Suprapubic skin (tissue), 4 donors: ENCODE measurements at regions not wholly inside any gene's neighbourhood (a gene's known extent, or its start where the extent isn't known, plus 50 kb on each side); places are given as distances from the start of the nearest gene placed in this dataset.

Source experiments
- DNase-seq, 2 donors: peaks; one replicate each; pipeline ENCODE4 v3.0.0-alpha.2; 2019; ENCODE audit warnings: low spot score in 2 of 2
- H3K27ac ChIP-seq: fragments of 200-600 bp; sonication (generic); one replicate; pipeline ENCODE4 v1.5.1; 2019
- H3K27me3 ChIP-seq: fragments of 200-600 bp; sonication (generic); one replicate; pipeline ENCODE4 v1.5.1; 2019
- H3K36me3 ChIP-seq: fragments of 200-600 bp; sonication (generic); one replicate; pipeline ENCODE4 v1.5.1; 2019
- H3K4me1 ChIP-seq: fragments of 200-600 bp; sonication (generic); one replicate; pipeline ENCODE4 v1.5.1; 2019
- H3K4me3 ChIP-seq: fragments of 200-600 bp; sonication (generic); one replicate; pipeline ENCODE4 v1.5.1; 2019; ENCODE audit warnings: mild to moderate bottlenecking
- H3K9me3 ChIP-seq: fragments of 200-600 bp; sonication (generic); one replicate; pipeline ENCODE4 v1.5.1; 2019
- EP300 ChIP-seq: sonication (generic); formaldehyde crosslinking; IDR thresholded peaks from one replicate; pipeline ENCODE4 v1.6.1; 2017; ENCODE audit warnings: antibody characterized with exemption
- POLR2A ChIP-seq, 2 donors: fragments of 450-650 bp; IDR thresholded peaks; one replicate each; pipeline ENCODE4 v1.6.1; 2017; ENCODE audit warnings: antibody characterized with exemption in 2 of 2, mild to moderate bottlenecking in 2 of 2, moderate library complexity in 2 of 2
- POLR2AphosphoS5 ChIP-seq, 3 donors: sonication (generic); formaldehyde crosslinking; IDR thresholded peaks; one replicate each; pipeline ENCODE4 v1.6.1; 2017; ENCODE audit warnings: antibody characterized with exemption in 3 of 3
- WGBS: methylation state at CpG from one replicate; pipeline ENCODE4 v1.1.5; 2018; 5-methylcytosine and 5-hydroxymethylcytosine counted together
- TF ChIP-seq, protein P1 (sequence below), 2 donors: fragments of 200-600 bp in 1 of 2; fragments of 450-650 bp in 1 of 2; sonication (generic) in 1 of 2; IDR thresholded peaks; one replicate each; pipeline ENCODE4 v1.5.1; 2016 to 2019; ENCODE audit warnings: antibody characterized with exemption in 2 of 2, mild to moderate bottlenecking in 1 of 2, moderate library complexity in 1 of 2

DNA sequence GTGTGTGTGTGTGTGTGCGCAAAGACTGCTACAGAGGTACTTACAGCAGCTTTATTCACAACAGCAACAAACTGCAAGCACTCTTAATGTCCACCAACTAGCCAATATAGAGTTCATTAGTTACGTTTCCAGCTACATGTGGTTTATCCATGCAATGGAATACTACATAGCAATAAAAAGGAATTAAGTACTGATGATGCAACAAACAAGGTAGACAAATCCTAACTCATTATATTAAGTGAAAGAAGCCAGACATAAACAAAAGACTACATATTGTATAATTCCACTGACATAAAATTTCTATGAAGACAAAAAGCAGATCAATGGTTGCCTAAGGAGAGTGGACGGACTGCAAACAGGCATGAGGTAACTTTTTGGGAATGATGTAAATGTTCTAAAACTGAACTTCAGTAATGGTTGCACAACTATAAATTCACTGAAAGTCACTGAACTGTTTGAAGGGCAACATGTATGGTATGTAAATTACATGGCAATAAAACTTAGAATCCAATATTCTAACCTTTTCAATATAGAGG, 433.7 kb downstream of the SHQ1 start:
- no peak for DNase-seq
- Histone ChIP-seq H3K27ac (no peak overlapping the region), H3K4me1 (peaks cover 35% of the 10 kb centered on the region), H3K9me3 (no peaks in the 10 kb centered on the region), H3K4me3 (no peak overlapping the region), H3K36me3 (no peaks in the 10 kb centered on the region), H3K27me3 (no peaks in the 10 kb centered on the region)
- no peak for TF ChIP-seq POLR2A (IDR thresholded peaks at IDR 0.05)
- TF ChIP-seq EP300 = no peak
- no peak for TF ChIP-seq POLR2AphosphoS5 (IDR thresholded peaks at IDR 0.05)
- TF ChIP-seq, protein P1, sequence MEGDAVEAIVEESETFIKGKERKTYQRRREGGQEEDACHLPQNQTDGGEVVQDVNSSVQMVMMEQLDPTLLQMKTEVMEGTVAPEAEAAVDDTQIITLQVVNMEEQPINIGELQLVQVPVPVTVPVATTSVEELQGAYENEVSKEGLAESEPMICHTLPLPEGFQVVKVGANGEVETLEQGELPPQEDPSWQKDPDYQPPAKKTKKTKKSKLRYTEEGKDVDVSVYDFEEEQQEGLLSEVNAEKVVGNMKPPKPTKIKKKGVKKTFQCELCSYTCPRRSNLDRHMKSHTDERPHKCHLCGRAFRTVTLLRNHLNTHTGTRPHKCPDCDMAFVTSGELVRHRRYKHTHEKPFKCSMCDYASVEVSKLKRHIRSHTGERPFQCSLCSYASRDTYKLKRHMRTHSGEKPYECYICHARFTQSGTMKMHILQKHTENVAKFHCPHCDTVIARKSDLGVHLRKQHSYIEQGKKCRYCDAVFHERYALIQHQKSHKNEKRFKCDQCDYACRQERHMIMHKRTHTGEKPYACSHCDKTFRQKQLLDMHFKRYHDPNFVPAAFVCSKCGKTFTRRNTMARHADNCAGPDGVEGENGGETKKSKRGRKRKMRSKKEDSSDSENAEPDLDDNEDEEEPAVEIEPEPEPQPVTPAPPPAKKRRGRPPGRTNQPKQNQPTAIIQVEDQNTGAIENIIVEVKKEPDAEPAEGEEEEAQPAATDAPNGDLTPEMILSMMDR (IDR thresholded peaks at IDR 0.05) = no peak
- WGBS = 62% methylated on average over 3 of the region's 3 CpGs

DNA sequence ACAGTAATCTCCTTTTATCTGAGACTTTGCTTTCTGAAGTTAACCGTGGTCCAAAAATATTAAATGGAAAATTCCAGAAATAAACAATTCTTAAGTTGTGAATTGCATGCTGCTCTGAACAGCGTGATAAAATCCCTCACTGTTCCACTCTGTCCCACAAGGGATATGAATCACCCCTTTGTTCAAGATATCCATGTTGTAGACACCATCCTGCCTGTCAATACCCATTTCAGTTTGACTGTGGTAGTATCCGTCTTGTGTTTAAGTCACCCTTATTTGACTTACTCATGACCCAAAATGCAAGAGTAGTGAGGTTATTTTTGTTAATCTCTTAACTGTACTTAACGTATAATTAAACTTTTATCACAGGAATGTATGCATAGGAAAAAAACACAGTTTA, 435.0 kb downstream of the SHQ1 start:
- Histone ChIP-seq H3K27me3 (no peaks in the 10 kb centered on the region), H3K36me3 (no peaks in the 10 kb centered on the region), H3K9me3 (no peaks in the 10 kb centered on the region), H3K27ac (no peak overlapping the region), H3K4me3 (no peak overlapping the region), H3K4me1 (peaks cover 37% of the 10 kb centered on the region)
- TF ChIP-seq, protein P1 (IDR thresholded peaks at IDR 0.05) = no peak
- TF ChIP-seq POLR2A (IDR thresholded peaks at IDR 0.05) = no peak
- TF ChIP-seq POLR2AphosphoS5 (IDR thresholded peaks at IDR 0.05) = no peak
- TF ChIP-seq EP300 = no peak
- DNase-seq = no peak
- WGBS = 74% methylated on average over 4 of the region's 4 CpGs

DNA sequence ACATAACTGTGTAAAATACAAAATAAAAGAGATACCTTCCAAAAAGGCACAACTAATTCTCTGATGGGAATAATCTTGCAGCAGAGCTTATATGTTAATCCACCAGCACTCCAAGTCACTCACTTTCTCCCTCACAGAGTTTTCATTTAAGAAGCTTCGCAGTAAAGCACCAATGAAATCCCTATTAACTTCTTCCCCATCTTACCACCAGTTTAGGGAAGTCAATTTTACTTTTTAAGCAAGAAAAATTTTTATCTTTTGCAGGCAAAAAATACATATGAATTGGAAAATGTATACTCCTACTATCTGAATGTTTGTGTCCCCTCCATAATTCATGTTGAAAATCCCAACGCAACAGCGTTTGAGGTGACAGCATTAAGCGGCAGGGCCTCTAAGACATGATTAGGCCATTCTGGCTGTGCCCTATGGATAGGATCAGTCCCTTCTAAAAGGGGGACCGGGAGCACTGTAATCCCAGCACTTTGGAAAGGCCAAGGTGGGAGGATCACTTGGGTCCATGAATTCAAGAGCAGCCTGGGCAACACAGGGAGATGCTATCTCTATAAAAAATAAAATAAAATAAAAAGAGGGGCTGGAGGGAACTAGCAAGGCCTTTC, 435.8 kb downstream of the SHQ1 start:
- Histone ChIP-seq H3K4me1 (peaks cover 38% of the 10 kb centered on the region), H3K27me3 (no peaks in the 10 kb centered on the region), H3K27ac (no peak overlapping the region), H3K9me3 (no peaks in the 10 kb centered on the region), H3K36me3 (no peaks in the 10 kb centered on the region), H3K4me3 (no peak overlapping the region)
- no peak for DNase-seq
- TF ChIP-seq POLR2AphosphoS5 (IDR thresholded peaks at IDR 0.05) = no peak
- TF ChIP-seq POLR2A (IDR thresholded peaks at IDR 0.05) = no peak
- TF ChIP-seq, protein P1 (IDR thresholded peaks at IDR 0.05) = no peak
- no peak for TF ChIP-seq EP300
- 93% methylated on average over 5 of the region's 5 CpGs for WGBS

DNA sequence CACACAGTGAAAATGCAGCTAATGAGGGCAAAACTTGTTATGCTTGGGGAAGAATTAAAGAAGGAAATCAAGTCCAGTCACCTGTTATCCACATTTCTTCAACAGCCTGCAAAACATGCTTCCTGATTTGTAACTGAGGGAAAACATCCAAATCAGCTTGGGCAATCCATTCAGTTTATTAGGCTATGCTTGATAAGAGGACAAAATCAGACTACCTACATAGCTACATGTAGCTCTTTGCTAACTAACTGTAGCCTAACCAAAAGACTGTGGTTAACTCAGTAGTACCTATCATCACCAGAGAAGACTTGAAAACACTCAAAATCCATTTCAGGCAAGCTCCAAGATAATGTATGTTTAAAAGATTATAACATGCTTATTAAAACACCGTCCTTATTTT, 436.4 kb downstream of the SHQ1 start:
- H3K4me1 ChIP-seq = peaks cover 42% of the 10 kb centered on the region
- no peak overlapping the region for H3K27ac ChIP-seq
- DNase-seq = no peak
- WGBS = 76% methylated on average over 1 of the region's 1 CpG
- H3K4me3 ChIP-seq = no peak overlapping the region
- no peaks in the 10 kb centered on the region for H3K9me3 ChIP-seq
- H3K36me3 ChIP-seq = no peaks in the 10 kb centered on the region
- TF ChIP-seq, protein P1 (IDR thresholded peaks at IDR 0.05) = no peak
- TF ChIP-seq POLR2A (IDR thresholded peaks at IDR 0.05) (no peak), EP300 (no peak), POLR2AphosphoS5 (IDR thresholded peaks at IDR 0.05) (no peak)
- no peaks in the 10 kb centered on the region for H3K27me3 ChIP-seq

DNA sequence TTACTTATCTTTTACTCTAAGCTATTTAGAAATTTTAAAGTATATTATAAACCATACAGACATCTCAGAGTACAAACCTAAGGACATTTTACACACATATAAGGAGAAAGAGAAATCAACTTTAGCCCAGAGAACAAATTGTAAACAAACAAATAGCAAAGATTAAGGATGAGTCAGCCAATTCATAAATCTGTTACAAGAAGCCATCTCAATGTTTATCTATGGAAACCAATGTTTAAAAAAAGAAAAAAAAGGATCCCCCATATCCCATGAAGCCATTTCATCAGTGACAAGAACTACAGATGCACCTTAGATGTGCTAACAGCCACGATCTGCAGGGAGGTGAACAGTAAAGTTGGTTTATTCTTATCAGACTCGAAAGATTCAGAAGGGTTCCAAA, 437.1 kb downstream of the SHQ1 start:
- no peak for TF ChIP-seq POLR2AphosphoS5 (IDR thresholded peaks at IDR 0.05)
- TF ChIP-seq EP300 = no peak
- TF ChIP-seq, protein P1 (IDR thresholded peaks at IDR 0.05) = no peak
- no peak for TF ChIP-seq POLR2A (IDR thresholded peaks at IDR 0.05)
- no peaks in the 10 kb centered on the region for H3K36me3 ChIP-seq
- no peaks in the 10 kb centered on the region for H3K27me3 ChIP-seq
- no peak overlapping the region for H3K4me3 ChIP-seq
- WGBS = 81% methylated on average over 2 of the region's 2 CpGs
- DNase-seq = no peak
- H3K27ac ChIP-seq = no peak overlapping the region
- H3K4me1 ChIP-seq = peaks cover 42% of the 10 kb centered on the region
- no peaks in the 10 kb centered on the region for H3K9me3 ChIP-seq
